ENCODE measurements at regions not wholly inside any gene's neighbourhood (a gene's known extent, or its start where the extent isn't known, plus 50 kb on each side); places are given as distances from the start of the nearest gene placed in this dataset.

DNA sequence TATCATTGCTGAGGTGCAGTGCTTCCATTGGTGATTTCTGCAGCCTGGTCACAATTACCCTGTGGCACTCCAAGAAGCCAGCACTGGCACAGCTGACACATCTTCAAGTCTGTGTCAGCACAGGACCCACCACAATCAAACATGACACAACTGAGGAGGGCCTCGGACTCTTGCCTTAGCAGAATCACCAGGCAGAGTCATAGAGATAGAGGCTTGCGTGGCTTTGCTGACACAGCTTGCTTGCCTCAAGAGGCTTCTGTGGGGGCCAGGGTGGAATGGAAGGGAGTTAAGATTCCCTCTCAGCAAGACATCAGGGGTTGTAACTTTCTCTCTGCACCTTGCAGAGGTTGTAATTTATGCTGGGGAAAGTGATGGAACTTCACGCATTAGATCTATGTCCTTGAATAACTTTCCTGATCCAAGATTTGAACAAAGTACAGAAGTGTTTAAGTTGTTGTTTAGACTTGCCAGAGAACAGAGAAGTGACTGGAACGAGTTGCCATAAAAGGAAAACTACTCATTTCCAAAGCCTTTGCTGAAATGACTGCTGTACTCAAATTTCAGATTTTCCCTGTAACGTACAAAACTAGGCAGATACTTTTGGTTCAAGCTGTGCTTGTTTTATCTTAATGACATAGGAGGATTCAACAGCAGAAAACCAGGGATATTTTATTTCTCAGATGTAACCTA lies 170.7 kb downstream of the DIPK2A start:
- peaks cover under 1% of the 10 kb centered on the region for H3K9me3 Mint-ChIP-seq
- peaks cover 10% of the 10 kb centered on the region for H3K27me3 Mint-ChIP-seq
- no peak overlapping the region for H3K27ac Mint-ChIP-seq
- H3K4me3 Mint-ChIP-seq = no peak overlapping the region
- no peaks in the 10 kb centered on the region for H3K4me1 Mint-ChIP-seq
- ATAC-seq = no peak
- no peaks in the 10 kb centered on the region for H3K36me3 Mint-ChIP-seq

DNA sequence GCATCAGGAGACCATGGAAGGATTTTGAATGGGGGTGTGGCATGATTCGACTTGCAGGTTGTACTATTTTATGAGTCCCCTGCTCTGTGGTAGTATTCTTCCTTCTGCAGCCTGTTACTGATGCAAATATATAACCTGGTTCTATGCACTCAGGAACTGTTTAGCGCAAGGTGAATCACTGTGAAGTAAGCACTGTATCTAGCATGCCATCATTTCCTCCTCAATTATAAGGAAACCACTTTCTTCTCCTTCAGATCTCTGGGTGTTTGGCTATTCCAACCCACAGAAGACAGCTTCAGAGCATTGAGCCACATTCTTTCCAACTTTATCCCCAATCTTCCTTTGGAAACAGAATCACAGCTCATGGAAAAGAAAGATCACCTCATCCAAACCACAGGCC lies 176.7 kb downstream of the DIPK2A start:
- Mint-ChIP-seq H3K27ac (no peak overlapping the region), H3K36me3 (no peaks in the 10 kb centered on the region), H3K27me3 (no peaks in the 10 kb centered on the region), H3K4me3 (no peak overlapping the region), H3K9me3 (no peaks in the 10 kb centered on the region), H3K4me1 (no peaks in the 10 kb centered on the region)
- ATAC-seq = no peak

DNA sequence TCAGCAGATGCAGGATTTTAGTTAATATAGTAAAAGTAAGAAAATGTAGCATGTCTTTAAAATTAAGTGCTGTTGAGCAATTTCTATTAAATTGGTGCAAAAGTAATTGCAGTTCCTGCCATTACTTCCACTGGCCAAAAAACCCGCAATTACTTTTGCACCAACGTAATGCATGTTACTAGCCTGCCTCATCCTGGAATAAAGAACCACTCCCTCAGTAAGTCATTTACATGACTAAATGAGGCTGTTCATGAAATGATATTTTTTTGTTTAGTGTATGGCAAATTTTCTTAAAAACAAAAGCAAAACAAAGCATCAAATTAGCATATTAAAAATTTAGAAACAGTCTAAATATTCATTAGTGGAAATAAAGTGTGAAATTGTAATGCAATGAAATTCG lies 180.4 kb downstream of the DIPK2A start:
- Mint-ChIP-seq H3K4me3 (no peak overlapping the region), H3K27me3 (no peaks in the 10 kb centered on the region), H3K27ac (no peak overlapping the region), H3K4me1 (no peaks in the 10 kb centered on the region), H3K36me3 (no peaks in the 10 kb centered on the region), H3K9me3 (peaks cover 3% of the 10 kb centered on the region)
- no peak for ATAC-seq

DNA sequence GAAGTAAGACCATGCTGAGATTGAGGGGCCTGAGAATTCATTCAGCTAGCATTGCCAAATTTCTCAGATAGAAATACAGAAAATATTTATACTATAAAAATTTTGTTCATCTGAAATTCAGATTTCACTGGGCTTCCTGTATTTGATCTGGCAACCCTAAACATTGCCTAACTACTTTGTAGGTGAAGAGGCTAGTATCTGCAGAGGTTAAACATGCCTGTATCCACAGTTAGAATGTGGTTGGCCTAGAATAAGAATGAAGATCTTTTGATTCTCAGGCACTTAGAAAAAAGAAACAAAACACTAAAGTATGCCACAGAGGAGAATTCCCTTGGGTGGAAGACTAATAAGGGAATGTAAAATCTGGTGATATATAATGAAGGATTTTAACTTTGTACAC lies 189.0 kb downstream of the DIPK2A start:
- ATAC-seq = no peak
- Mint-ChIP-seq H3K4me3 (no peak overlapping the region), H3K36me3 (no peaks in the 10 kb centered on the region), H3K4me1 (peaks cover 6% of the 10 kb centered on the region), H3K9me3 (peaks cover 3% of the 10 kb centered on the region), H3K27ac (no peak overlapping the region), H3K27me3 (no peaks in the 10 kb centered on the region)

DNA sequence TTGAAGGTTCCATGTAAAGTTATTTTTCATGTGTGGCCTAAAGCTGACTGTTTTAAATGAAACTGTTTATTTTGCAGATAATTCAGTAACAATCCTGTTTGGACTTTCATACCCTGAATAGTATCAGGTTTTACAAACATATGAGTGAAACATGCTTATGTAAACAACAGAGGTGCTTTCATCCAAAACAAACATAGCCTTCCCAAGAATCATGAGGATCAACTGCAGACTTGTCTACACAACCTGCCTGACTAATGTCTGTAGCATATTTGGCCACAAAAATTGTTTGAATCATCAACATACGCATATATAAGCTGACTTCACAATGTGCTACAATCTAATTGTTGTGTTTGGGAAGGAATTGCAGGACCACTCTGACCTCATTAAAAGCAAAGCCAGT lies 190.4 kb downstream of the DIPK2A start:
- no peak overlapping the region for H3K27ac Mint-ChIP-seq
- ATAC-seq = no peak

DNA sequence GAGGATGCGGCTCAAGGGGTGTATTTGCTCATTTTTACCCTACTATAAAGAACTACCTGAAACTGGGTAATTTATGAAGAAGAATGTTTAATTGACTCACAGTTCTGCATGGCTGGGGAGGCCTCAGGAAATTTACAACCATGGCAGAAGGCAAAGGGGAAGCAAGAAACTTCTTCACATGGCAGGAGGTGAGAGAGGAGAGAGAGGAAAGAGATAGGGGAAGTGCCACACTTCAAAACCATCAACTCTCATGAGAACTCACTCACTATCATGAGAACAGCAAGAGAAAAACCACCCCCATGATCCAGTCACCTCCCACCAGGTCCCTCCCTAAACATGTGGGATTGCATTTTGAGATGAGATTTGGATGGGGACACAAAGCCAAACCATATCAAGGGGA lies 192.7 kb downstream of the DIPK2A start:
- ATAC-seq = no peak
- no peaks in the 10 kb centered on the region for H3K27me3 Mint-ChIP-seq

More for the DNA sequence above, 190.4 kb downstream of the DIPK2A start:
- Mint-ChIP-seq H3K36me3 (no peaks in the 10 kb centered on the region), H3K27me3 (no peaks in the 10 kb centered on the region), H3K4me3 (no peak overlapping the region), H3K9me3 (no peaks in the 10 kb centered on the region), H3K4me1 (peaks cover 6% of the 10 kb centered on the region)

DNA sequence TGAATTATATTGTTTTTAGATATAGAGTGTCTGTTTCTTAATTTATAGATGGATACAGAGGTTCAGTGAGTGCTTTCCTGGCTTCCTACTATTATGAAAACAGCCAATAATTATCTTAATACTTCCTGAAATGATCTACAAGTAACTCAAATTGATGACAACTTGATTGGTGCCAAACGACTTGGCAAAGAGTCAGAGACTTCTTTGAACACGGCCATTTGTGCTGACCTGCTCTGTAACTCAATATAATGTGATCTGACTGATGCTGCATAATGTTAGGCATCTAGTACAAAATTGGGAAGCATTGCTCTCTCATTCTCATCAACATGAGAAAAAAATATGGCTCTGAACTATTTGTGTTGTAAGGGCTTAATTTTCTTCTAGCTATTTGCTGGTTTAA lies 193.9 kb downstream of the DIPK2A start:
- Mint-ChIP-seq H3K9me3 (no peaks in the 10 kb centered on the region), H3K36me3 (no peaks in the 10 kb centered on the region), H3K4me3 (no peak overlapping the region), H3K27me3 (no peaks in the 10 kb centered on the region), H3K27ac (no peak overlapping the region), H3K4me1 (peaks cover 6% of the 10 kb centered on the region)
- no peak for ATAC-seq

More for the DNA sequence above, 192.7 kb downstream of the DIPK2A start:
- Mint-ChIP-seq H3K9me3 (no peaks in the 10 kb centered on the region), H3K36me3 (no peaks in the 10 kb centered on the region), H3K4me3 (no peak overlapping the region), H3K27ac (no peak overlapping the region), H3K4me1 (peaks cover 6% of the 10 kb centered on the region)

DNA sequence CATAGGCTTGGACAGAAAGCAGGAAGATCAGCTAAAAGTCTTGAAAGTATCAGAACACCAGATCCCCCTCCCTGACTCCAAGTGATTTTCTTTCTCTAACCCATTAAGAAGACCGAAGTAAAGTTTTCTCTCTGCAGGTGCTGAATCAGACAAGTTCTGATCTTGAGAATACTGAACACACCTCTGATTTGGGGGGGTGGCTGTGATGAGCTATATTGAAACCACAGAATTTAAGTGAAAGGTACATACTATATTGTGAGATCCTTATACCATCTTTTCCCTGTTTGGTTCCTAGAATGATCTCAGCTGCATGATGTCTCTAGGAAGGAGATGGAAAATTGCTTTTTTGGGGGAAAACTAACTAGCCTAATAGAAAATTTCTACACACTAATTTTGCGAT lies 196.0 kb downstream of the DIPK2A start:
- no peaks in the 10 kb centered on the region for H3K36me3 Mint-ChIP-seq
- H3K4me1 Mint-ChIP-seq = peaks cover 6% of the 10 kb centered on the region
- no peak for ATAC-seq
- no peaks in the 10 kb centered on the region for H3K27me3 Mint-ChIP-seq
- no peaks in the 10 kb centered on the region for H3K9me3 Mint-ChIP-seq
- no peak overlapping the region for H3K27ac Mint-ChIP-seq
- no peak overlapping the region for H3K4me3 Mint-ChIP-seq

DNA sequence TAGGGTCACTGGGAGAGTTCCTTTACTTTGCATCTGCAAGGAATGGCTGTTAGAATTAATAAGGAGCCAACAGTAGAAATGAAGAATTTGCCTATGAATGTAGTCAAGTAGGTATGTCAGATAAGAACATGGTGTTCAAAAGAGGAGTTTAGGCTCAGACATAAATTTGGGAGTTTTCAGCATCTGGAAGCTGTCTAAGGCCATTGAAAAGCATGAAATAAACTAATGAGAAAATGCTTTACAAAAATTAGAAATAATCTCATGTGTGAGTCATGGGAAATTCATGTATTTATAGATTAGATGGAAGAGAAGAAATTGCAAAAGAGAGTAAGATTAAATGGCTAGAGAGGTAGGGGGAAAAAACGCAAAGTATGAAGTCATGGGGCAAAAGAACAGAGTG lies 201.9 kb downstream of the DIPK2A start:
- Mint-ChIP-seq H3K27me3 (peaks cover 8% of the 10 kb centered on the region), H3K36me3 (no peaks in the 10 kb centered on the region), H3K4me1 (no peaks in the 10 kb centered on the region), H3K9me3 (no peaks in the 10 kb centered on the region), H3K27ac (no peak overlapping the region), H3K4me3 (no peak overlapping the region)
- no peak for ATAC-seq

DNA sequence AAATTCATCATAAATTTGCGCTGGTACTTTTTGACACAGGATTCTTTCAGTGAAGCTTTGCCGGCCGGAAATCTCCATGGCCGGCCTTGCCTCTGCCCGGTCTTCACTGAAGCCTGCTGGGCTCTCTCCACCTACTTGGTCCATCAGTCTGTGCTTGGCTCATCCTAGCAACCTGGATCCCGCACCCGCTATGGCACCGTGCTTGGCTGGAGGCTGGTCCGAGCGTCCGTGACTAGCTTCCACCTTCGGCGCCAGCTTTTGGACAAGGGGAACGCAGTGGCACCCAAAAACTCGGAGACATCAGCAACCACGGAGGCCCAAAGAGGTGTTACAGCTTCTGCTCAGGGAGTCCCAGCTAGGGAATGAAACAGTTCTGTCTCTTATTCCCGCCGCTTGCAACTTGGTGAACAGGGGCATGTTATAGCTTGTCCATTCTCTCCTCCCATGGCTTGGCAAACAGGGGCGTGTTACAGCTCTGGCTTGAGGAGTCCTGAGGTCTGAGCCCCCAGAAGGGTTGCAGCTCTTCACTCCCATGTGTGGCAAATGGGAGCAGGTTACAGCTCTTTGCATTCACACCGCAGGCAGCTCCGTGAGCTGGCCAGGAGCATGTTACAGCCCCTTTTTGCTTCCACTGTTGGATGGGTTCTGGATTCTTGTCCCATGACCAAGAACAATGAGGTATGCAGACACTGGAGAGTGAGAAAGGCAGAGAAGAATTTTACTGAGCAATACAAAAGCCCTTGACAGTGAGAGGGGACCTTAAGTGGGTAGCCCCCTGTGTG lies 204.2 kb downstream of the DIPK2A start:
- Mint-ChIP-seq H3K27ac (no peak overlapping the region), H3K9me3 (no peaks in the 10 kb centered on the region), H3K4me1 (no peaks in the 10 kb centered on the region), H3K27me3 (peaks cover 14% of the 10 kb centered on the region), H3K36me3 (no peaks in the 10 kb centered on the region), H3K4me3 (no peak overlapping the region)
- ATAC-seq = no peak

DNA sequence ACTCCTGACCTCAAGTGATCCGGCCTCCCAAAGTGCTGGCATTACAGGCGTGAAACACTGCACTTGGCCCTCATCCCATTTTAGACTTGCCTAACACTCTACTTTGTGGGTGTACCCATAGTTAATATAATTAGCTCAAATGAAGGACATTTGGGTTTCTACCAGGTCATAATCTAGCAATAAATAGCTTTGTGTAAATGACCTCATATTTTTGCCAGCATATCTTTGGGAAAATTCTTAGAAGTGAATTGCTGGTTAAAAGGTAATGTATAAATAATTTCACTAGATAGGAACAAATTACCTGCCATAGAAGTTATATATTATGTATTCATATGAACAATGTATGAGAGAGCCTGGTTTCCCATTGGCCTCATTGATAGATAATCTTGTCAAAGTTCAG lies 206.0 kb downstream of the DIPK2A start:
- no peaks in the 10 kb centered on the region for H3K4me1 Mint-ChIP-seq
- peaks cover 14% of the 10 kb centered on the region for H3K27me3 Mint-ChIP-seq
- no peaks in the 10 kb centered on the region for H3K36me3 Mint-ChIP-seq
- H3K4me3 Mint-ChIP-seq = no peak overlapping the region
- no peaks in the 10 kb centered on the region for H3K9me3 Mint-ChIP-seq
- no peak for ATAC-seq
- no peak overlapping the region for H3K27ac Mint-ChIP-seq

DNA sequence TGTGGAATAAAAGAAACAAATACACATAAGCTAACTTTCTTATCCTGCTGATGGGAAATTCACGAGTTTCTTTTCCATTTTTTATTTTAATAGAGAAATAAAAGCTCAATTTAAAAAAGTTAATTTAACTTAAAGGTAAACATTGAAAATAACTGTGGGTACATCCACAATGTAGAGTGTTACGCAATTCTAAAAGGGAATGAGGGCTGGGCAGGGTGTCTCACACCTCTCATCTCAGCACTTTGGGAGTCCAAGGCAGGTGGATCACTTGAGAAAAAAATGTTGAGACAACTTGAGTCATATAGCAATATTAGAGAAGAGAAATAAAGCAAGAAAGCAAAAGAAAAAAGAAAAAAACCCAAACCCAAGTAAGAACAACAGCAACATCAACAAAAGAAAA lies 207.0 kb downstream of the DIPK2A start:
- no peak for ATAC-seq
- Mint-ChIP-seq H3K27me3 (peaks cover 9% of the 10 kb centered on the region), H3K36me3 (no peaks in the 10 kb centered on the region), H3K4me3 (no peak overlapping the region), H3K9me3 (no peaks in the 10 kb centered on the region), H3K27ac (no peak overlapping the region), H3K4me1 (no peaks in the 10 kb centered on the region)

DNA sequence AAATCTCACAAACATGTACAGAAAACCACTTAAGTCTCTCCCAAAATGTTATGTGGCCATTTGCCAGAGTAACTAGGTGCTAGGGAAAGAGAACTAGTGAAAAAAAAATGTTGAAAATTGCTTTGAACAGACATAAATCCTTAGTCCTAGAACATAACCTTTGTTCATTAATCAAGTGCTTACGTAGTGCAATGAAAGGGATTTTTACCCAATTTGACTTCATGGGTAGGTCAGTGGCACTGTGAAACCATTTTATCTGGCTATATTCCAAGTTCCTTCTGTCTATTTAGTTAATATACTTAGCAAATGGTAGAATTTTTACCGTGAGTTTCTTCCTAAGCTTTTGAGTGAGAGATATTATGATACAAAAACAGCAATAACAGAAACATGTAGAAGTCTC lies 209.4 kb downstream of the DIPK2A start:
- H3K36me3 Mint-ChIP-seq = no peaks in the 10 kb centered on the region

DNA sequence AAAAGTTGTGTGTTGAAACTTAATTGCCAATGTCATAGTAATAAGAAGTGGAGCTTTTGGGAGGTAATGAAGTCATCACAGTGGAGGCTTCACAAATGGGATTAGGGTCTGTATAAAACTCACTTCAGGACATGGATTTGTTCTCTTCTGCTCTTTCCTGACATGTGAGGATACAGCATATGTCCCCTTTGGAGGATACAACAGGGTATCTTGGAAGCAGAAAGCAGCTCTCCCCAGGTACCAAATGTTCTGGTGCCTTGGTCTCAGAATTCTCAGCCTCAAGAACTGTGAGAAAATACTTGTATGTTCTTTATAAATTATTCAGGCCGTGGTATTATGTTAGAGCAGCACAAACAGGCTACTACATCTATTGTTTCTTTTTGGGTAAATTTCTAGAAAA lies 210.9 kb downstream of the DIPK2A start:
- no peaks in the 10 kb centered on the region for H3K9me3 Mint-ChIP-seq
- H3K27me3 Mint-ChIP-seq = peaks cover 8% of the 10 kb centered on the region
- H3K4me3 Mint-ChIP-seq = no peak overlapping the region
- no peaks in the 10 kb centered on the region for H3K36me3 Mint-ChIP-seq
- no peaks in the 10 kb centered on the region for H3K4me1 Mint-ChIP-seq
- no peak for ATAC-seq
- H3K27ac Mint-ChIP-seq = no peak overlapping the region

More for the DNA sequence above, 209.4 kb downstream of the DIPK2A start:
- Mint-ChIP-seq H3K9me3 (no peaks in the 10 kb centered on the region), H3K27me3 (peaks cover 8% of the 10 kb centered on the region), H3K27ac (no peak overlapping the region), H3K4me3 (no peak overlapping the region), H3K4me1 (no peaks in the 10 kb centered on the region)
- ATAC-seq = no peak

DNA sequence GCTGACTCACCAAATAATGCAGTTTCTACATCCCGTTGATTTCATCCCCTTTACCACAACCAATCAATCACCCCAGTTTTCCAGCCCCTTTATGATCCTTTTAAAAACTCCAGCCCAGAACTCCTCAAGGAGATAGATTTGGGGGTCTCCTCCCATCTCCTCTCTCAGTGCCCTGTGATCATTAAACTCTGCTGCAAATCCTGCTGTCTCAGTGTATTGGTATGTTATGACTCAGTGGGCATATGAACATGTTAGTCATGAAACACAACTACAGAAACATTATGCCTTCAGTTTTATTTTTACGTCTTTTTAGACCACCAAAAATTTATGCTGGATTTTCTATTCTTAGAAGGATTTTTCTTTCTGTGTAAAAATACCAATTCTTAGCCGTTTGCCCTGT lies 213.7 kb downstream of the DIPK2A start:
- H3K27ac Mint-ChIP-seq = no peak overlapping the region
- no peaks in the 10 kb centered on the region for H3K36me3 Mint-ChIP-seq
- no peaks in the 10 kb centered on the region for H3K27me3 Mint-ChIP-seq
- H3K9me3 Mint-ChIP-seq = no peaks in the 10 kb centered on the region
- H3K4me3 Mint-ChIP-seq = no peak overlapping the region
- ATAC-seq = no peak
- H3K4me1 Mint-ChIP-seq = no peaks in the 10 kb centered on the region

DNA sequence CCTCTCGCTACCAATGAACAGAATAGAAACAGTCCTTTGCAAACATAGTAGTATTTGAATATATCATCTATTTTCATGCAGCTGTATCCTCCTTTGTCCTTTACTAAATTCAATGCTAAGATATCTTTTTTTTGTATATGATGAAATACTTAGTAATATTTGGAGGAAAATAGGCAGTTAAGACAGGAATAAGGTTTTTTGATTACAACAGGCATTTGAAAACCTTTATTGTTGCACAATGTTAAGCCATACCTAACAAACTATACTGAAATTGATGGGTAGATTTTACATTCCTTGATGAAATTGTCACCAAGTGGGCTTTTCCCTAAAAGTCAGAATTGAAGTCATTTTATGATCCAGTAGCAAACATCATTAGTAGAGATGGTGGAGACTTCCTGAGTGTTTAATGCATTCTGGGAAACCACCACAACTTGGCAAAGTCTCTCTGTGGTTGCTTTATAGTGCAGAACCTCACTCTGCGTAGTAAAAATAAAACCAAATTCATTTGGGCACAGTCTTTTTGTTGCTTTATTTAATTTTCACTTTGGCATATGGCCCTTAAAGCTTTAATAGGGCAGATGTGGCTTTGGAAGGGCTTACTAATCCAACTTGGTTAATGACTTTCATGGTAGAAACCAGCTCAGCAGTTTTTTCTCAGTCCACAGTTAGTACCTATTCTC lies 216.0 kb downstream of the DIPK2A start:
- H3K27me3 Mint-ChIP-seq = no peaks in the 10 kb centered on the region
- no peak overlapping the region for H3K4me3 Mint-ChIP-seq
- no peak for ATAC-seq
- H3K4me1 Mint-ChIP-seq = no peaks in the 10 kb centered on the region
- no peaks in the 10 kb centered on the region for H3K9me3 Mint-ChIP-seq
- H3K36me3 Mint-ChIP-seq = no peaks in the 10 kb centered on the region
- H3K27ac Mint-ChIP-seq = no peak overlapping the region

Measured in stimulated activated memory B cell treated with anti-CD40 and anti-IgM and Interleukin-4, amounts not matched to agents 10 μg/mL and 1 μg/mL and 100 μg/mL, for 72 hours (primary cell).